Left ventricle myocardium inferior (tissue), 1 donor: ENCODE measurements at regions not wholly inside any gene's neighbourhood (a gene's known extent, or its start where the extent isn't known, plus 50 kb on each side); places are given as distances from the start of the nearest gene placed in this dataset.
A peak's percentile ranks its signal among the peaks of the same experiment; 100 is the strongest.

Experiments
- DNase-seq: peaks from one replicate; pipeline ENCODE4 v3.0.0-alpha.2; 2020
- H3K27ac ChIP-seq: fragments of 200-600 bp; replicated peaks from 2 replicates; pipeline ENCODE4 v1.8.0; 2021
- H3K27me3 ChIP-seq: fragments of 200-600 bp; 2 replicates; pipeline ENCODE4 v1.8.0; 2021; ENCODE audit warnings: low read depth
- H3K36me3 ChIP-seq: fragments of 200-600 bp; 2 replicates; pipeline ENCODE4 v1.8.0; 2021
- H3K4me1 ChIP-seq: fragments of 200-600 bp; 2 replicates; pipeline ENCODE4 v1.8.0; 2021
- H3K4me3 ChIP-seq: fragments of 200-600 bp; 2 replicates; pipeline ENCODE4 v1.8.0; 2021; ENCODE audit warnings: mild to moderate bottlenecking, moderate library complexity
- H3K9me3 ChIP-seq: fragments of 200-600 bp; replicated peaks from 2 replicates; pipeline ENCODE4 v1.8.0; 2021
- intact Hi-C: fragments of 100-400 bp; cut with micrococcal nuclease; formaldehyde crosslinking; loops from one replicate; pipeline ENCODE4 v1.11.0; 2022
- TF ChIP-seq, protein P1 (sequence below): fragments of 200-600 bp; IDR thresholded peaks from 2 replicates; pipeline ENCODE4 v1.8.0; 2021; ENCODE audit warnings: antibody characterized with exemption, mild to moderate bottlenecking, borderline replicate concordance
- donor health status: DM: no; HTN: yes; CAD: no; lungs with severe emphysema.

DNA sequence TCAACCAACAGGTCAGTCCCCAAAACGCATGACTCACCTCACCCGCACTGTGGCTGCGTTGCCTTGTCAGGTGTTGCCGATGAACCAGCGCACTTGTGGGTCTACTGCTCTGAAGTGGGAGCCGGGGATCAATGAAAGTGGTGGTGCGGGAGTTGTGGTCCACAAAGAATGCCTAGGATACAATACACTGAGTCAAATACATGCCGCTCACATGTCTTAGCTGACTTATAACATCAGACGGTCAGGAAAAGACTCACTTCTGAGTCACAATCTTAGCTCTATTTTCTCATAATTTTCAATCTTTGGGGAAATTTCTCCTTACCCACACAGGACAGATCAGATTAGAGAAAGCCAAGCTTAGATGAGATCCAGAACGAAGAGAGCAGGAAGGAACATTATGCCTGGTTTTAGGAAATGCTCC lies 107.1 kb upstream of the STK17B start:
- H3K27me3 ChIP-seq, result no peaks in the 10 kb centered on the region
- intact Hi-C loops, result no loop called here
- no peaks in the 10 kb centered on the region for H3K36me3 ChIP-seq
- H3K9me3 ChIP-seq, result no peaks in the 10 kb centered on the region
- H3K4me3 ChIP-seq, result no peak overlapping the region
- H3K27ac ChIP-seq, result no peak overlapping the region
- no peak for DNase-seq
- TF ChIP-seq, protein P1, sequence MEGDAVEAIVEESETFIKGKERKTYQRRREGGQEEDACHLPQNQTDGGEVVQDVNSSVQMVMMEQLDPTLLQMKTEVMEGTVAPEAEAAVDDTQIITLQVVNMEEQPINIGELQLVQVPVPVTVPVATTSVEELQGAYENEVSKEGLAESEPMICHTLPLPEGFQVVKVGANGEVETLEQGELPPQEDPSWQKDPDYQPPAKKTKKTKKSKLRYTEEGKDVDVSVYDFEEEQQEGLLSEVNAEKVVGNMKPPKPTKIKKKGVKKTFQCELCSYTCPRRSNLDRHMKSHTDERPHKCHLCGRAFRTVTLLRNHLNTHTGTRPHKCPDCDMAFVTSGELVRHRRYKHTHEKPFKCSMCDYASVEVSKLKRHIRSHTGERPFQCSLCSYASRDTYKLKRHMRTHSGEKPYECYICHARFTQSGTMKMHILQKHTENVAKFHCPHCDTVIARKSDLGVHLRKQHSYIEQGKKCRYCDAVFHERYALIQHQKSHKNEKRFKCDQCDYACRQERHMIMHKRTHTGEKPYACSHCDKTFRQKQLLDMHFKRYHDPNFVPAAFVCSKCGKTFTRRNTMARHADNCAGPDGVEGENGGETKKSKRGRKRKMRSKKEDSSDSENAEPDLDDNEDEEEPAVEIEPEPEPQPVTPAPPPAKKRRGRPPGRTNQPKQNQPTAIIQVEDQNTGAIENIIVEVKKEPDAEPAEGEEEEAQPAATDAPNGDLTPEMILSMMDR, result no peak
- H3K4me1 ChIP-seq, result peaks cover 38% of the 10 kb centered on the region

GRCh38 chr2:196279541-196279940 lies 108.2 kb upstream of the STK17B start:
- Histone ChIP-seq H3K36me3 (no peaks in the 10 kb centered on the region), H3K27ac (no peak overlapping the region), H3K4me3 (no peak overlapping the region), H3K27me3 (no peaks in the 10 kb centered on the region), H3K4me1 (peaks cover 38% of the 10 kb centered on the region), H3K9me3 (no peaks in the 10 kb centered on the region)
- DNase-seq, result no peak
- intact Hi-C loops, result no loop called here
- TF ChIP-seq, protein P1, result no peak

GRCh38 chr2:196284144-196284844 lies 112.9 kb upstream of the STK17B start:
- peak overlapping the region; percentile 61 for H3K27ac ChIP-seq
- intact Hi-C loops, result loop anchor here (10.0 kb wide), 2 partner anchors 119 to 199 kb away; no protein-coding TSS in a partner anchor

GRCh38 chr2:196284866-196285557 lies 113.6 kb upstream of the STK17B start:
- DNase-seq, result no peak
- no peak overlapping the region for H3K4me3 ChIP-seq
- TF ChIP-seq, protein P1, result no peak
- peaks cover 50% of the 10 kb centered on the region for H3K4me1 ChIP-seq
- intact Hi-C loops, result loop anchor here (10.0 kb wide), 2 partner anchors 120 to 200 kb away; no protein-coding TSS in a partner anchor
- H3K9me3 ChIP-seq, result no peaks in the 10 kb centered on the region
- peak overlapping the region; percentile 61 for H3K27ac ChIP-seq
- H3K27me3 ChIP-seq, result no peaks in the 10 kb centered on the region
- H3K36me3 ChIP-seq, result peaks cover 4% of the 10 kb centered on the region

More at GRCh38 chr2:196284144-196284844, 112.9 kb upstream of the STK17B start:
- no peaks in the 10 kb centered on the region for H3K36me3 ChIP-seq
- H3K4me1 ChIP-seq, result peaks cover 42% of the 10 kb centered on the region
- no peak for DNase-seq
- H3K9me3 ChIP-seq, result no peaks in the 10 kb centered on the region
- TF ChIP-seq, protein P1, result no peak
- no peak overlapping the region for H3K4me3 ChIP-seq
- H3K27me3 ChIP-seq, result no peaks in the 10 kb centered on the region

- H3K4me1 ChIP-seq, result peaks cover 68% of the 10 kb centered on the region
- DNase-seq, result no peak
- no peak overlapping the region for H3K4me3 ChIP-seq
- intact Hi-C loops, result loop anchor here (10.0 kb wide), 2 partner anchors 122 to 202 kb away; no protein-coding TSS in a partner anchor
- H3K27me3 ChIP-seq, result no peaks in the 10 kb centered on the region
- no peaks in the 10 kb centered on the region for H3K9me3 ChIP-seq
- TF ChIP-seq, protein P1, result no peak
- H3K36me3 ChIP-seq, result peaks cover 4% of the 10 kb centered on the region
- no peak overlapping the region for H3K27ac ChIP-seq
These were observed 115.4 kb upstream of the STK17B start for GRCh38 chr2:196286821-196287220.
